ENCODE measurements at regions not wholly inside any gene's neighbourhood (a gene's known extent, or its start where the extent isn't known, plus 50 kb on each side); places are given as distances from the start of the nearest gene placed in this dataset.

GRCh38 chr7:38051786-38052185 is 126.3 kb upstream of the STARD3NL start:
- Histone ChIP-seq H3K36me3 (no peaks in the 10 kb centered on the region), H3K27me3 (no peaks in the 10 kb centered on the region), H3K4me1 (no peaks in the 10 kb centered on the region), H3K9me3 (peaks cover 0 to 8% (median 0%) of the 10 kb centered on the region in 4 donors), H3K27ac (no peak overlapping the region), H3K4me3 (no peak overlapping the region)
- ATAC-seq (ENCODE audit: low FRiP score in 2 of 2) (no peak), DNase-seq (no peak)
- TF ChIP-seq POLR2A (IDR thresholded peaks at IDR 0.05) (no peak), CTCF (IDR thresholded peaks at IDR 0.05) (no peak), EP300 (IDR thresholded peaks at IDR 0.05) (no peak), POLR2AphosphoS5 (IDR thresholded peaks at IDR 0.05) (no peak)
- WGBS, 2 donors: 80 to 82% methylated on average over 3 of the region's 3 CpGs

GRCh38 chr7:38052786-38053185 is 125.3 kb upstream of the STARD3NL start:
- Histone ChIP-seq H3K27me3 (no peaks in the 10 kb centered on the region), H3K36me3 (no peaks in the 10 kb centered on the region), H3K4me3 (no peak overlapping the region), H3K27ac (no peak overlapping the region), H3K9me3 (peaks cover 0 to 8% (median 0%) of the 10 kb centered on the region in 4 donors), H3K4me1 (no peaks in the 10 kb centered on the region)
- DNase-seq (no peak), ATAC-seq (ENCODE audit: low FRiP score in 2 of 2) (no peak)
- no peak for TF ChIP-seq POLR2A (IDR thresholded peaks at IDR 0.05)
- no peak for TF ChIP-seq EP300 (IDR thresholded peaks at IDR 0.05)
- no peak for TF ChIP-seq POLR2AphosphoS5 (IDR thresholded peaks at IDR 0.05)
- TF ChIP-seq CTCF (IDR thresholded peaks at IDR 0.05): no peak
- WGBS, 2 donors: 58 to 78% methylated on average over 2 of the region's 2 CpGs

GRCh38 chr7:38054199-38054598 is 123.8 kb upstream of the STARD3NL start:
- TF ChIP-seq POLR2AphosphoS5 (IDR thresholded peaks at IDR 0.05) (no peak), CTCF (IDR thresholded peaks at IDR 0.05) (no peak), EP300 (IDR thresholded peaks at IDR 0.05) (no peak), POLR2A (IDR thresholded peaks at IDR 0.05) (no peak)
- DNase-seq (no peak), ATAC-seq (ENCODE audit: low FRiP score in 2 of 2) (no peak)
- Histone ChIP-seq H3K4me3 (no peak overlapping the region), H3K4me1 (no peaks in the 10 kb centered on the region), H3K36me3 (no peaks in the 10 kb centered on the region), H3K9me3 (peaks cover 0 to 8% (median 0%) of the 10 kb centered on the region in 4 donors), H3K27me3 (no peaks in the 10 kb centered on the region), H3K27ac (no peak overlapping the region)
- 89 to 91% methylated on average over 3 of the region's 3 CpGs for WGBS, 2 donors

- H3K4me1 ChIP-seq: no peaks in the 10 kb centered on the region
- H3K9me3 ChIP-seq: no peaks in the 10 kb centered on the region
- ATAC-seq (ENCODE audit: low FRiP score in 2 of 2) (no peak), DNase-seq (no peak)
- no peaks in the 10 kb centered on the region for H3K36me3 ChIP-seq
- TF ChIP-seq EP300 (IDR thresholded peaks at IDR 0.05) (no peak), POLR2AphosphoS5 (IDR thresholded peaks at IDR 0.05) (no peak), CTCF (IDR thresholded peaks at IDR 0.05) (no peak)
- H3K27me3 ChIP-seq: no peaks in the 10 kb centered on the region
- no peak overlapping the region for H3K27ac ChIP-seq
- 79 to 80% methylated on average over 4 of the region's 4 CpGs for WGBS, 2 donors
- no peak overlapping the region for H3K4me3 ChIP-seq
Measured at GRCh38 chr7:38057829-38058228, 120.2 kb upstream of the STARD3NL start.

GRCh38 chr7:38060116-38060515 is 117.9 kb upstream of the STARD3NL start:
- no peak overlapping the region for H3K27ac ChIP-seq
- TF ChIP-seq POLR2A (IDR thresholded peaks at IDR 0.05) (no peak), EP300 (IDR thresholded peaks at IDR 0.05) (no peak), CTCF (IDR thresholded peaks at IDR 0.05) (no peak), POLR2AphosphoS5 (IDR thresholded peaks at IDR 0.05) (no peak)
- no peaks in the 10 kb centered on the region for H3K9me3 ChIP-seq
- H3K4me3 ChIP-seq: no peak overlapping the region
- ATAC-seq (ENCODE audit: low FRiP score in 2 of 2): no peak
- H3K4me1 ChIP-seq: no peaks in the 10 kb centered on the region
- 63 to 66% methylated on average over 4 of the region's 4 CpGs for WGBS, 2 donors
- no peak for DNase-seq
- H3K27me3 ChIP-seq: no peaks in the 10 kb centered on the region
- no peaks in the 10 kb centered on the region for H3K36me3 ChIP-seq
